ENCODE measurements at regions not wholly inside any gene's neighbourhood (a gene's known extent, or its start where the extent isn't known, plus 50 kb on each side); places are given as distances from the start of the nearest gene placed in this dataset.

DNA sequence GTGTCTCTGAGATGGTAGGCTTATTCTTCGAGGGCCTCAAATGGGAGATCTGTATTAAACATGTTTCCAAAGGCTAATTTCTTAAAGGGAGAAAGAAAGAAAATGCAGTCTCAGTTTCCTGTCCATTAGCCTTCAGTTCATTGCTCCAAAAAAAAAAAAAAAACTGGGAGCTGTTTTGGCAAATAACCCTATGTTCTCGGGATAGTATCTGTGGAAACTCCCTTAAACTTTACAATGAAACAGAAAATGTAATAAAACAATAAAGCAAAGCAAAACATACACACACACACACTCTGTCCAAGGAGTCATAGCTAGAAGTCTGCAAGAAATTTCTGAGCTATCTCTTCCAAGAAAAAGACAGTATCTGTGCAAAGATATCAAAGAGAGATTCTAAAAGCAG is 172.5 kb upstream of the CELF2 start:
- H3K36me3 Mint-ChIP-seq (ENCODE audit: low read depth, unreplicated experiment): no peaks in the 10 kb centered on the region
- H2AFZ ChIP-seq (ENCODE audit: low read depth, low read length): no peak overlapping the region
- no peak overlapping the region for H3K4me2 ChIP-seq (ENCODE audit: low read length)
- H3K27ac Mint-ChIP-seq (ENCODE audit: unreplicated experiment): no peak overlapping the region
- no peak for TF ChIP-seq EZH2 (IDR thresholded peaks at IDR 0.05; ENCODE audit: insufficient read depth, low read length)
- no peak for TF ChIP-seq CTCF (IDR thresholded peaks at IDR 0.05; ENCODE audit: insufficient read depth, low read depth, low read length)
- no peaks in the 10 kb centered on the region for H3K9me3 ChIP-seq (ENCODE audit: insufficient read depth, low read depth, low read length)
- H3K79me2 ChIP-seq (ENCODE audit: insufficient read depth, low read length): no peaks in the 10 kb centered on the region
- H3K4me1 ChIP-seq (ENCODE audit: insufficient read depth, low read length): no peaks in the 10 kb centered on the region
- H3K4me1 Mint-ChIP-seq (ENCODE audit: low read depth, unreplicated experiment): peaks cover 4% of the 10 kb centered on the region
- no peak for FAIRE-seq
- H3K9ac ChIP-seq (ENCODE audit: low read length): no peak overlapping the region
- H3K4me3 Mint-ChIP-seq (ENCODE audit: unreplicated experiment): no peak overlapping the region
- no peaks in the 10 kb centered on the region for H3K9me3 Mint-ChIP-seq (ENCODE audit: unreplicated experiment)
- no peak overlapping the region for H3K4me3 ChIP-seq (ENCODE audit: insufficient read depth, low read depth, low read length)
- no peaks in the 10 kb centered on the region for H3K27me3 Mint-ChIP-seq (ENCODE audit: low read depth, unreplicated experiment)
- no peaks in the 10 kb centered on the region for H3K27me3 ChIP-seq (ENCODE audit: insufficient read depth, low read length)
- DNase-seq (ENCODE audit: low read depth): no peak
- no peaks in the 10 kb centered on the region for H4K20me1 ChIP-seq (ENCODE audit: insufficient read depth, low read length)
- no peak overlapping the region for H3K27ac ChIP-seq (ENCODE audit: low read depth, low read length)
- no peaks in the 10 kb centered on the region for H3K36me3 ChIP-seq (ENCODE audit: insufficient read depth, low read length)

GRCh38 chr10:10845826-10846503 is 171.7 kb upstream of the CELF2 start:
- H3K4me3 Mint-ChIP-seq (ENCODE audit: unreplicated experiment): no peak overlapping the region
- no peak overlapping the region for H3K27ac ChIP-seq (ENCODE audit: low read depth, low read length)
- H3K27me3 ChIP-seq (ENCODE audit: insufficient read depth, low read length): no peaks in the 10 kb centered on the region
- no peak for FAIRE-seq
- H3K4me2 ChIP-seq (ENCODE audit: low read length): no peak overlapping the region
- no peaks in the 10 kb centered on the region for H3K27me3 Mint-ChIP-seq (ENCODE audit: low read depth, unreplicated experiment)
- DNase-seq (ENCODE audit: low read depth): no peak
- H4K20me1 ChIP-seq (ENCODE audit: insufficient read depth, low read length): no peaks in the 10 kb centered on the region
- H3K27ac Mint-ChIP-seq (ENCODE audit: unreplicated experiment): no peak overlapping the region
- no peaks in the 10 kb centered on the region for H3K9me3 Mint-ChIP-seq (ENCODE audit: unreplicated experiment)
- H3K36me3 Mint-ChIP-seq (ENCODE audit: low read depth, unreplicated experiment): no peaks in the 10 kb centered on the region
- TF ChIP-seq CTCF (IDR thresholded peaks at IDR 0.05; ENCODE audit: insufficient read depth, low read depth, low read length): no peak
- TF ChIP-seq EZH2 (IDR thresholded peaks at IDR 0.05; ENCODE audit: insufficient read depth, low read length): no peak
- H3K36me3 ChIP-seq (ENCODE audit: insufficient read depth, low read length): no peaks in the 10 kb centered on the region
- no peaks in the 10 kb centered on the region for H3K9me3 ChIP-seq (ENCODE audit: insufficient read depth, low read depth, low read length)
- H3K4me1 Mint-ChIP-seq (ENCODE audit: low read depth, unreplicated experiment): peaks cover 6% of the 10 kb centered on the region
- H3K9ac ChIP-seq (ENCODE audit: low read length): no peak overlapping the region
- H3K4me1 ChIP-seq (ENCODE audit: insufficient read depth, low read length): no peaks in the 10 kb centered on the region
- H3K4me3 ChIP-seq (ENCODE audit: insufficient read depth, low read depth, low read length): no peak overlapping the region
- H2AFZ ChIP-seq (ENCODE audit: low read depth, low read length): no peak overlapping the region
- no peaks in the 10 kb centered on the region for H3K79me2 ChIP-seq (ENCODE audit: insufficient read depth, low read length)

- Histone ChIP-seq H4K20me1 (ENCODE audit: insufficient read depth, low read length) (no peaks in the 10 kb centered on the region), H3K9me3 (ENCODE audit: insufficient read depth, low read depth, low read length) (no peaks in the 10 kb centered on the region), H3K4me2 (ENCODE audit: low read length) (no peak overlapping the region), H3K27ac (ENCODE audit: low read depth, low read length) (no peak overlapping the region), H3K4me1 (ENCODE audit: insufficient read depth, low read length) (no peaks in the 10 kb centered on the region), H3K9ac (ENCODE audit: low read length) (no peak overlapping the region), H2AFZ (ENCODE audit: low read depth, low read length) (no peak overlapping the region), H3K79me2 (ENCODE audit: insufficient read depth, low read length) (no peaks in the 10 kb centered on the region), H3K27me3 (ENCODE audit: insufficient read depth, low read length) (no peaks in the 10 kb centered on the region), H3K36me3 (ENCODE audit: insufficient read depth, low read length) (no peaks in the 10 kb centered on the region), H3K4me3 (ENCODE audit: insufficient read depth, low read depth, low read length) (no peak overlapping the region)
- FAIRE-seq (no peak), DNase-seq (ENCODE audit: low read depth) (no peak)
- Mint-ChIP-seq H3K27ac (ENCODE audit: unreplicated experiment) (no peak overlapping the region), H3K4me1 (ENCODE audit: low read depth, unreplicated experiment) (peaks cover 6% of the 10 kb centered on the region), H3K4me3 (ENCODE audit: unreplicated experiment) (no peak overlapping the region), H3K27me3 (ENCODE audit: low read depth, unreplicated experiment) (no peaks in the 10 kb centered on the region), H3K9me3 (ENCODE audit: unreplicated experiment) (no peaks in the 10 kb centered on the region), H3K36me3 (ENCODE audit: low read depth, unreplicated experiment) (no peaks in the 10 kb centered on the region)
- TF ChIP-seq EZH2 (IDR thresholded peaks at IDR 0.05; ENCODE audit: insufficient read depth, low read length): no peak
- TF ChIP-seq CTCF (IDR thresholded peaks at IDR 0.05; ENCODE audit: insufficient read depth, low read depth, low read length): no peak
Observed at GRCh38 chr10:10846504-10846900, 171.2 kb upstream of the CELF2 start.
